IMR-90 (cell line): ENCODE measurements at regions not wholly inside any gene's neighbourhood (a gene's known extent, or its start where the extent isn't known, plus 50 kb on each side); places are given as distances from the start of the nearest gene placed in this dataset.

Experiments used
- ATAC-seq: fragments of 200-7000 bp; cut with Tn5 transposase; 2 replicates; pipeline ENCODE4 v1.9.1; 2020; ENCODE audit warnings: low read depth, mild to moderate bottlenecking, moderate library complexity
- BruUV-seq: library from RNA; stranded (reverse); fragments of 400-500 nt; replicated peaks from 2 replicates; lab custom pipeline; 2021; lab: Mats Ljungman, UMichigan
- CTCF ChIA-PET: fragments of 300-600 bp; formaldehyde crosslinking; extraction: SDS; loops from one replicate; lab custom pipeline; 2021; ENCODE audit warnings: antibody characterized with exemption; lab: Yijun Ruan, JAX
- POLR2A ChIA-PET: fragments of 300-600 bp; sonication (Branson Sonifier 250); formaldehyde crosslinking; loops from one replicate; lab custom pipeline; 2022; ENCODE audit warnings: antibody characterized with exemption; ENCODE audit not compliant: unreplicated experiment; lab: Charles Lee
- DNase-seq: peaks from one replicate; pipeline ENCODE4 v3.0.0; 2013
- H2AFZ ChIP-seq: replicated peaks from 2 replicates; pipeline ENCODE3; 2013; ENCODE audit warnings: low read length, mild to moderate bottlenecking; ENCODE audit not compliant: poor library complexity
- H2AK5ac ChIP-seq: 2 replicates; pipeline ENCODE4 v1.6.1; 2013; ENCODE audit warnings: low read depth, low read length, inconsistent platforms
- H2AK9ac ChIP-seq: replicated peaks from 2 replicates; pipeline ENCODE3; 2013; ENCODE audit warnings: mild to moderate bottlenecking, low read depth, low read length, moderate library complexity; ENCODE audit not compliant: poor library complexity
- H2BK120ac ChIP-seq: 2 replicates; pipeline ENCODE4 v1.6.1; 2013; ENCODE audit warnings: low read depth, low read length, inconsistent platforms
- H2BK15ac ChIP-seq: 3 replicates; pipeline ENCODE4 v1.6.1; 2013; ENCODE audit warnings: low read depth, low read length, inconsistent platforms
- H2BK20ac ChIP-seq: 2 replicates; pipeline ENCODE4 v1.6.1; 2013; ENCODE audit warnings: low read depth, mild to moderate bottlenecking, inconsistent platforms, low read length, moderate library complexity
- H2BK5ac ChIP-seq: 2 replicates; pipeline ENCODE4 v1.6.1; 2013; ENCODE audit warnings: mild to moderate bottlenecking, low read depth, low read length, inconsistent platforms; ENCODE audit not compliant: poor library complexity, severe bottlenecking
- H3K14ac ChIP-seq: replicated peaks from 2 replicates; pipeline ENCODE4 v1.6.1; 2013; ENCODE audit warnings: low read depth, low read length, inconsistent platforms
- H3K18ac ChIP-seq: 2 replicates; pipeline ENCODE4 v1.6.1; 2013; ENCODE audit warnings: low read depth, low read length, control low read depth
- H3K23ac ChIP-seq: 2 replicates; pipeline ENCODE4 v1.6.1; 2013; ENCODE audit warnings: low read depth, low read length, inconsistent platforms
- H3K27ac ChIP-seq: 2 replicates; pipeline ENCODE4 v1.5.1; 2013; ENCODE audit warnings: mild to moderate bottlenecking, control low read depth, low read length; ENCODE audit not compliant: insufficient read depth
- H3K27me3 ChIP-seq: 2 replicates; pipeline ENCODE4 v1.6.1; 2013; ENCODE audit warnings: low read length; ENCODE audit not compliant: control insufficient read depth, insufficient read depth
- H3K36me3 ChIP-seq: 2 replicates; pipeline ENCODE4 v1.6.1; 2013; ENCODE audit warnings: low read length, mixed read lengths; ENCODE audit not compliant: control insufficient read depth, insufficient read depth
- H3K4ac ChIP-seq: 2 replicates; pipeline ENCODE4 v1.6.1; 2013; ENCODE audit warnings: low read depth, low read length, inconsistent platforms
- H3K4me1 ChIP-seq: 2 replicates; pipeline ENCODE4 v1.6.1; 2013; ENCODE audit warnings: low read length, mixed read lengths; ENCODE audit not compliant: control insufficient read depth, insufficient read depth
- H3K4me2 ChIP-seq: 2 replicates; pipeline ENCODE4 v1.6.1; 2013; ENCODE audit warnings: low read depth, mild to moderate bottlenecking, control low read depth, low read length, moderate library complexity
- H3K4me3 ChIP-seq: 2 replicates; pipeline ENCODE4 v1.5.1; 2013; ENCODE audit warnings: low read depth, mild to moderate bottlenecking, control low read depth, low read length, moderate library complexity; ENCODE audit not compliant: insufficient read depth
- H3K56ac ChIP-seq: 2 replicates; pipeline ENCODE4 v1.6.1; 2013; ENCODE audit warnings: low read length, inconsistent platforms; ENCODE audit not compliant: insufficient read depth; ENCODE audit errors: extremely low read depth
- H3K79me1 ChIP-seq, 2 experiments: 2 replicates each; pipeline ENCODE4 v1.6.1; 2013; ENCODE audit warnings: low read length in 2 of 2, inconsistent platforms in 1 of 2, low read depth in 1 of 2
- H3K9ac ChIP-seq: 2 replicates; pipeline ENCODE4 v1.6.1; 2013; ENCODE audit warnings: low read depth, low read length, control low read depth
- H3K9me1 ChIP-seq: 2 replicates; pipeline ENCODE4 v1.6.1; 2013; ENCODE audit warnings: low read length, inconsistent platforms; ENCODE audit not compliant: insufficient read depth
- H3K9me3 ChIP-seq: 2 replicates; pipeline ENCODE4 v1.6.1; 2013; ENCODE audit warnings: low read length; ENCODE audit not compliant: control insufficient read depth, insufficient read depth
- H4K20me1 ChIP-seq: 2 replicates; pipeline ENCODE4 v1.6.1; 2013; ENCODE audit warnings: low read length, inconsistent platforms; ENCODE audit not compliant: insufficient read depth
- H4K5ac ChIP-seq: 2 replicates; pipeline ENCODE4 v1.6.1; 2013; ENCODE audit warnings: mild to moderate bottlenecking, low read depth, low read length, control low read depth
- H4K8ac ChIP-seq, 2 experiments: 2 replicates each; pipeline ENCODE4 v1.6.1; 2013; ENCODE audit warnings: low read depth in 2 of 2, low read length in 2 of 2, control low read depth in 1 of 2, inconsistent platforms in 1 of 2
- H4K91ac ChIP-seq: 2 replicates; pipeline ENCODE4 v1.6.1; 2013; ENCODE audit warnings: low read depth, low read length, inconsistent platforms; ENCODE audit not compliant: insufficient read depth
- RFX5 ChIP-seq: IDR thresholded peaks from 2 replicates; pipeline ENCODE4 v1.8.0; 2012; ENCODE audit warnings: low read depth, mild to moderate bottlenecking, low read length, moderate library complexity
- WGBS, 2 experiments: methylation state at CpG; one replicate each; pipeline versions ENCODE4 v1.1.5 to v1.1.7; 2013; ENCODE audit warnings: missing lambda C conversion rate in 2 of 2; ENCODE audit not compliant: insufficient read length in 1 of 2; ENCODE audit errors: extremely low coverage in 2 of 2; 5-methylcytosine and 5-hydroxymethylcytosine counted together
- dilution Hi-C: fragments of 300-500 bp; cut with HindIII; formaldehyde crosslinking; loops from one replicate; pipeline ENCODE4 v1.14.3; 2018; ENCODE audit warnings: low sequenced_read_pairs; ENCODE audit not compliant: unreplicated experiment
- in situ Hi-C: fragments of 300-500 bp; cut with MboI; formaldehyde crosslinking; loops from 3 replicates; pipeline ENCODE4 v1.14.3; 2019; ENCODE audit warnings: low sequenced_read_pairs, inconsistent platforms, mixed read lengths
- intact Hi-C: fragments of 100-400 bp; cut with micrococcal nuclease; formaldehyde crosslinking; loops from 2 replicates; pipeline ENCODE4 v1.10.0; 2022

GRCh38 chr5:85681871-85682270 lies 935.9 kb upstream of the COX7C start:
- Histone ChIP-seq H3K14ac (no peak overlapping the region), H3K18ac (no peak overlapping the region), H2BK120ac (no peak overlapping the region), H3K9ac (no peak overlapping the region), H2BK5ac (no peak overlapping the region), H2BK15ac (no peak overlapping the region), H3K4me3 (no peak overlapping the region), H4K91ac (no peak overlapping the region), H3K9me3 (peaks cover 2% of the 10 kb centered on the region; the same call in 1 of the 2 replicates), H4K8ac (no peak overlapping the region), H2AK9ac (no peak overlapping the region), H3K4me2 (no peak overlapping the region), H2AK5ac (no peak overlapping the region), H3K27ac (no peak overlapping the region), H2AFZ (no peak overlapping the region), H2BK20ac (no peak overlapping the region), H3K79me1 (no peaks in the 10 kb centered on the region), H3K4me1 (no peaks in the 10 kb centered on the region), H3K27me3 (no peaks in the 10 kb centered on the region), H3K9me1 (no peaks in the 10 kb centered on the region), H4K20me1 (no peaks in the 10 kb centered on the region), H4K5ac (no peak overlapping the region), H3K36me3 (no peaks in the 10 kb centered on the region), H3K23ac (no peak overlapping the region), H3K56ac (no peak overlapping the region), H3K4ac (no peak overlapping the region)
- ChIA-PET POLR2A (no interaction called here), CTCF (no interaction called here)
- DNase-seq (no peak), ATAC-seq (no peak)
- no peak for TF ChIP-seq RFX5
- WGBS, 2 experiments: no CpG with 5 or more reads among the region's 2 CpGs
- dilution Hi-C loops: no loop called here
- no TSS peak for BruUV-seq
- intact Hi-C loops: no loop called here
- in situ Hi-C loops: no loop called here
